ENCODE measurements at regions not wholly inside any gene's neighbourhood (a gene's known extent, or its start where the extent isn't known, plus 50 kb on each side); places are given as distances from the start of the nearest gene placed in this dataset.
"Not testable (repeated sequence)": the region's sequence is repeated elsewhere in the genome, so short reads cannot be mapped to it uniquely, and the experiment has no call there.

DNA sequence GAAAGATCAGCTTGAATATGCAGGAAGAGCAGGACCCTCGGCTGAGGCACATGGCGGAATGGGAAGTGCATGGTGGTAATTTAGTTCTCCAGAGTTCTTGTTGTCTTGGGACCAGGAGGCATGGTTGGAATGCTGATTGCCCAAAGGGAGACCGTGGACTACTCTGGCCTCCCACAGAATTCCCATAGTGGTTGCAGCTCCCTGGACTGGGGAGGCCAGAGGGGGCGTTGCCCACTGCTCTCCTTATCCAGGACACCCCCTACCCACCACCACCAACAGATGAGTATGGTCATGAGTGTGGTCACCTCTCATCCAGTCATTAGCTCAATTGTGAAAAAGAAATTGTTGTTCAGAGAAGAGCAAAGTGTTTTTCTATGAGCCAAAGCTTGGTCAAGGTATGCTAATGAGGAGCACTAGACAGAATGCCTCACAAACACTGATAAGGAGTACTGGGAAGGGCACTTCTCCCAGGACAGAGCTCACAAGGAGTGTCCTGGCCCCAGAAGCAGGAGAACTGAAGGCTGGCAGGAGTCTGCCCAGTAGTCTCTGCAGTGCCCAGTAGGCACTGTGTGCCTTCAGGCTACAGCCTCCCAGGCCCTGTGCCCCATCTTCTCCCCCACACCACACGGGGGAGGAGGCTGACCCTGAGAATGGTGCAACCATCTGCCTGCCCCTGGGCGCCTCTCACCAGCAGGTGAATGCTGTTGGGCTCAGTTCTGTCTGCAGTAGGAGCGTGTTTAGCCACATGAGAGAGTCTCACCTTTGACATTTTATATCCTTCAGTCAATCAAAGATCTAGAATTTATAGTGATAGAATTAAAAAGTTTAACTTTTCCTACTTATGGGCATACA, 51.4 kb upstream of the NEK3 start:
- H3K36me3 ChIP-seq (ENCODE audit: insufficient read depth); H3K4me2 ChIP-seq; H3K9ac ChIP-seq; H3K79me2 ChIP-seq (ENCODE audit: insufficient read depth, low read depth); H3K27me3 ChIP-seq (ENCODE audit: insufficient read depth, low read depth); H3K27ac ChIP-seq; H4K20me1 ChIP-seq (ENCODE audit: insufficient read depth); H2AFZ ChIP-seq (ENCODE audit: low read depth); H3K4me1 ChIP-seq (ENCODE audit: low read depth, poor library complexity, severe bottlenecking); H3K4me3 ChIP-seq (IDR thresholded peaks at IDR 0.05; ENCODE audit: insufficient read depth, low read depth, low read length): not testable (repeated sequence)
